HG03025 (cell line): ENCODE measurements at regions not wholly inside any gene's neighbourhood (a gene's known extent, or its start where the extent isn't known, plus 50 kb on each side); places are given as distances from the start of the nearest gene placed in this dataset.

Source experiments
- ATAC-seq: cut with Tn5 transposase; IDR thresholded peaks from one replicate; pipeline ENCODE4 v1.9.1; 2021; ENCODE audit warnings: mild to moderate bottlenecking, moderate library complexity; ENCODE audit not compliant: unreplicated experiment, low FRiP score

DNA sequence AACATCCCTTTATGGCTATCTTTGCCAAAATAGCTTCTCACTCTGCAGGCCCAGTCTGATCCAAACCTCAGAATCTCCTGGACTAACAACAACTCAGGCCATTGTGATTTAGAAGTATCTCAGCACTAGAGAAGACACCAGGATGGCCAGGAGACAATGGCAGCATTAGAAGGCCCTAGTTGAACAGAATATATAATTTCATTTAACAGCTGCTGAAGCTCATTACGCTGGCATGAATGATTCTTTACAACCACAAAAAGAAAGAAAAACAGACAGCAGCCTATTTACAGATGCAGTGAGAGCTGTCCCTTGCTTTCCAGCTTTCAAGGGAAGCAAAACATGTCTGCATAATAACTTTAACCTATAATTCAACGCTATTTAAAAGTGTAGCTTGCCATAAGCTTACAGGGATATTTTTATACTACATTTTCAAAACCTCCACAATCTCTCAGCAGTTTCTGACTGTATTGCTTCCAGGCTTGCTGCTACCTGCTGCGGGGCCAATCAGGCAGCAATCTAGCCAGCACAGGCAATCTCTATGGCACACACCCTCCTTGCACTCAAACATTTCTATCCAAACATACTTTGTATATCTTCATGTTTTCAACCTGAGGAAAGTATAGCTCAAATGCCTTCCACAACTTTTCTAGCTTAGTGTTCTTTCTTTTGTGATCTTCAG lies 107.3 kb downstream of the OGFRL1 start:
- no peak for ATAC-seq

DNA sequence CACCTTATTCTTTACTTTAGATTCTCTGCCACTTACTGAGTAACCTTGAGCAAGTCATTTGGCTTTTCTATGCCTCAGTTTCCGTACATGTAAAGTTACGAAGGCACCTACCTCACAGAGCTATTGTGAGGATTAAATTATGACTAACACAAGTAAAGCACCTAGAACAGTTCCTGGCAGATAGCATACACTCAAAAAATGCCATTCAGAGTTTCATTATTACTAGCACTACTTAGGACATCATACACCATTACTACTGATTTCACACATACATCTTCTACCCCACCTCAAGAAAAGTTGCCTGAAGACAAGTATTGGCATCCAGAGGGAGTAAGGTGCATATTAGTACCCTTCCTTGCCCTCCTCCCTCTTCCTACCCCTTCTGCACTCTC lies 107.8 kb downstream of the OGFRL1 start:
- no peak for ATAC-seq

DNA sequence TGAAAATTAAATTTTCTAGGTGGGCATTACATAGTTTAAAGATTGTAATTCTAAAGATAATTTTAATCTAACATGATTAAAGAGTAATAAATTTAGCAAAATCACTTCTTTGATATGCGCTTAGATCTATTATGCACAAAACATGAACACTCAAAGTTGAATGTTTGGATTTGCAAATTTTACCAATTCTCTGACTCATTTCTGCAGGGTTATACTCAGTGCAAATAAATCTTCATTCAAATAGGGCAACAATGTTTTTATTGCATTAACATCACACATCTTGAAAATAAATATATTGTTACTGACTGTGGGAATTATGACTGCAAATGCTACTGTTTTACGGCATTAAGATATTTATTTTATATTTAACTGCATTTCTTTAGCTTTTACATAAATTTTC lies 110.7 kb downstream of the OGFRL1 start:
- no peak for ATAC-seq

DNA sequence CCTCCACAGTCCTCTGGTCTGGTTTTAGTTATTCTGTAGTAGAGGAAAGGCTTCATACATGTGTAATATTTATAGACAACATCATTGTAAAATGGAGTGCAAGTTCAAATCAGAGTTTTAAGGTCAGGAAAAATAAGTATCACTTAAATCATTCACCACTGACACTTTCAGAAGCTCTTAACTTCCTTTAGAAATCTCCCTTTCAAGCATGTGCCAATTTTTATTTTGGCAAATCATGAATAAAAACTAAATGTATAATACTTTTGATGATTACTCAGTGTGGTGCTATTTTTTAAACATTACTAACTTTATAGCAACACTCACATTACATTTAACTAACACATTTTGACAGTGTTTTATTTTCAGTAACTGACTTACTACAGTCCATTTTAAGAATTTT lies 112.2 kb downstream of the OGFRL1 start:
- ATAC-seq = no peak

DNA sequence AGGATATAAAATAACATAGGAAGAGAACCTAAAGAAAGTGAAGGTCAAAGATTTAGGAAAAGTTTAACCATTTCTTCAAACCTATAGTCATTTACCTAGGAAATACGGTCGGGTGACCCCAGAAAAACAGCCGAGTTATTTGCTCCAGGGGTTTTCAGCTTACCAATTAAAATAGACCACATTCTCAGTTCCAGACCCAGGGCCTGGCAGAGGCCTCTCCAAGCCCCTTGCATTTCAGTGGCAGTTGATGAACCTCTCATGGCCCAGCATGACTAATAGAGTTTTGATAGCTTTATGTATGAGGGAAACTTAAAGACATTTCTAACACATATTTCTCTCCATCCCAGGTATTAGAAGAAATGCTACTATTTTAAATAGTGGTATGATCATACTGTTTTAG lies 113.5 kb downstream of the OGFRL1 start:
- no peak for ATAC-seq

DNA sequence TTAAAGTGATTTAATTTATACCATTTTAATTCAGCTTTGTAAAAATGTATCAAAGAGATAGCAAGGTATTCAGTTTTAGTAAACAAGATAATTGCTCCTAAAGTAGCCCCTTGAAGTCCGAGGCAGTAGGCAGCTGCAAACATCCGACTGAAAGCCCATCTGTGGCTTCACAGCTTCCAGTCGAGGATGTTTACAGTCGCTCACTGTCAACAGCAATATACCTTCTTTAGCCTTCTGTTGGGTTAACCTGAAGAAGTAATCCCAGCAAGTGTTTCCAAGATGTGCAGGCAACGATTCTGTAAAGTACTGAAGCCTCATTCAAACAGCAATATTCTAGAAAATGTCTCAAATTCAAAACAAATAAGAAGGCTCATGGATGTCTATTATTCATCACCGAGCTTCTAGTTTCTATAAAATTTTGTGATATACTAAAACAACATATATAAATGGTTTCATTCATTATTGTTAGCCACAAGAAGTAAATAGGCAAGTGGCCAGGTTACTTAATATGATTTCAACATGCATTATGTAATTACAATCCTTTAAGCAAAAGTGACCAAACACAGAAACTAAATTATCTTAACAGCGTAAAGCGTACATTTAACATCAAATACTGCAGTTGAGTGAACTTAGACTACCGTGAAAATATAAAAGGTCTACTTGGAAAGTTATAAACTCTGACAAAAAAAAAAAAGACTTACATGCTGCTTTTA lies 115.0 kb downstream of the OGFRL1 start:
- no peak for ATAC-seq

DNA sequence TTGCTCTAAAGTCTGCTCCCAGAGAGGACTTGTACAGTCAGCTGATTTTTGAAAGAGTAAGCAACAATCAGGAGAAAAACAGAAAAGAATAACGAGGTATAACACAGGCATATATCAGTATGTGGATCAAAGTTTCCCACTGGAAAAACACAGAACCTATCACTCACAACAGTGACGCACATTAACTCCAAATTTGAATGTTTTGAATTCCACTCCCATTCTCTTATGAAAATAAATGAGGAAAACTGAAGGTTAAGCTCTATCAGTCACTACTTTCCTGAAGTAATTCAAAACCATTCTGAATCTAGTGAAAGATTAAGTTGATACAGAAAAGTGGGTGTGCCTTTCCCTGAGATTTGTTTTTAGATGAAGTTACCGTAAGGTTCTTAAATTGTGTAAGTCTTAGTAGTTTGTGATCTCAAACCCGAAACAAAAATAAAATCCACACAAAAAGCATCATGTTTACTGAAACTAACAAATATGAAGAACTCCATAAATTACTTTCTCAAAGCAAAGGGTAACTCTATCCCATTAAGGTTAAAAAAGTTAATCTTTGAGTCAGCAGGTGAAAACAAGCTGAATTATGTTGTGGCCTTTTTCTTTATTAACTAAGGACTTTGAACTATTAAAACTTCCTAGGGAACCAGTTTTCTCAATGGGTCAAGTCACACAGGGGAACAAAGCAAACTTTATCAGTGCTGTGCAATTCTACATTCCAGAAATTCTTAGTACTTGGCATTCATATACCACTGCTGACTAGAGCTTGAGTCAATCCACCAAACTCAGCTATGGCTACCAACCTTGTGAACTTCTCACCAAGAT lies 115.7 kb downstream of the OGFRL1 start:
- ATAC-seq = no peak

DNA sequence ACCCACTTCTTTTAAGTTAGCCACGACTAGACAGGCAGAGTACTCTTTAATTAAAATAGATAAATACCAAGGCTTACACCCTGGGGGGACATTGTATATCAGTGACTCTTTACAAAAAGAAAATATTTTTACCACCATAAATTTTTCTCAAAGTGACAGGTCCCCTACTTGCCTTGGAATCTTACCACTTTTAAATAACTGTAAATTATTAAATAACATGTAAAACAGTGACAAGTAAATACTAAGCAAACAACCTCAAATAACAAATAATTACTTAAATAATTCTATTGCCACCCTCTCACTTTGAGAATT lies 116.3 kb downstream of the OGFRL1 start:
- no peak for ATAC-seq

DNA sequence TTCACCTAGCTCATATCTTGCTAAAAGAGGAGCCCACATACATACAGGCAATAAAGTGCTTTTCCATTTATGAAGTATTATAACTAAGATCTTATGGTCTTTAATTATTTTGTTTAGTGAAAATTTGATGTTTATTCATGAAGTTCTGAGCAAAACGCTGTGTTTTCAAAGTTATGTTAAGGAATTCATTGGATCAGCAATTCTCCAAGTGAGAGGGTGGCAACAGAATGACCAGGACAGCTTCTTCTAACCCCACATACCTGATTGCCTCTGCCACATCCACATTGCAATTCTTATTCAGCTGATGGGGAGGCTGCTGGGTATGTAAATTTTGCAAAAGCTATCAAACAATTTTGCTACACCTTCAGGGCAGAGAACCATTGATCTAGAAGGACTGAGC lies 116.8 kb downstream of the OGFRL1 start:
- ATAC-seq = no peak

DNA sequence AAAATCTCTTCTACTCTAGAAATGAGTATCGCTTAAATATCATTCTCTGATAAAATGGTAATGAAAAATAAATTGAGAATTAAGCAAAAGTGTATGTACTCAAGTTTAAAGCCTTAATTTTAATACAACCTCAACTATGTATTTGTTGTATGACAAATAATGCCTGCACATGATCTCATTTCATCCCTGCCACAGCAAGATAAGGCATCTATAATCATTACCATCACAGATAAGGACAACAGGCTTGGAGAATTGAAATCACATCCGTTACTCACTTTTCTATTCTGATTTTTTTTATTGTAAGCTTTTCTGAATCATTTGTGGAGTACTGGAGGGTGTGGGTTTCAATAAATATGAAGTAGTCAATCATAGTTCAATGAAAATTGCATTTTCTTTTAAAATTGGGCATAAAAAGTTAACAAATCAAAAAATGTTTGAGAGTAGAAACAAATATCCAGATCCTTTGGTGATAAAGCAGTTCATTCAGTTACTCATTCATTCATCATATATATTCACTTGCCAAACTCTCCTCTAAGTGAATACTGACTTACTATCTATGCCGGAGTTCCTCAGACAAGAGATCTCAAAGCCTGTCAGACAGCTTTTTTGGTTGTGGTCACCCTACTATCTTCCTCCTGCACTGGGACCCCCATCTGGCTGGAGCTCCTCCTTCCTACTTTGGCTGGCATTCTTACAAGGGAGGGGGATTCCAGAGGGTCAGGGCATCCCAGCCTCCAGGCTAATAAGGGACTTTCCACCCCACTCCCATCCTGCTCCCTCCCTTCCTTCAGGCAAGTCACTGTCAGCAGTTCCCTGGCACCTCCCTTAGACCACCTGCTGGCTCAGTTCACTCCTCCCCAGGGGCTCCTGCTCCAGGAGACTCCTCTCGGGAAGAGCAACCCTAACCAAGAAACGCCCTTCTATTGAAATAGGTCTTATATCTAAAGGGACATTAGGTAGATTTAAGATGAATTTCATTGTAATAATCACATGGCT lies 118.6 kb downstream of the OGFRL1 start:
- ATAC-seq = no peak

DNA sequence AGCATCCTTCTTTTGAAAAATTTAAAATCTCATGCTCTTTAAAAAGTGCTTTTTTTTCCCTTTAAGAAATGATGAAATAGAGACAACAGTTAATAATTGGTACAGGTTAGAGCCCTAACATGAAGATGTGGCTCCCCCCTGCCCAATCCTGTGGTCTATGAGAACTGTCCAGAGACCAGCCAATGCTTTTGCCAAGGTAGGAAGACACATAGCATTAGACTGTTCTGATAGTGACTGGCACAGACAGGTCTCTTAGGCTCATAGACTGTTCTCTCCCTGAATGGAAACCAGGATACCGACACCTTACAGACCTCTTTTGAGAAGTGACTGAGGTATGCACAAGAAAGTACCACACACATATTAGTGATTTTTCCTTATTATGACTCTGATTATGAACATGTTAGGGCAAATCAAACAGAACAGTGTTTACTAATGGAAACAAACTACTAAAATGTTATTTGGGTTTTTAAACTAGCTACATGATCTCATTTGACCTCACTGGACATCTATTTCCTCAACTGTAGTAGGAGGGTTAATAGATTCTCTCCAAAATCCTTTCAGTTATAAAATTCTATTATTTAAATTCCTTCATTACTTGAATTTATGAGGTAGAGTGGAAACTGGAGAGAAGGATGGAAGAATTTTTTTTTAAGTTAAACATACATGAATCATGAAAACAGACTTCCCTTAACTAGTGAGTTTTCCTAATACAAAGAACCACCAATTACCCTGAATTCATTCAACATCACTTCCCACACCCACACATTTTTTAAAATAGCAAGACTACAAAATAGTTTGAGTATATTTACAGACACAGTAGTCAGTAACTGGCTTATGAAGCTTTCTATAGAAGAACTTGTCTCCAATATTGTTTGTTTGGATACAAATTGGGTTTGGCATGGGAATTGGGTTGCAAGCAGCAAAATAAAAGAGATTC lies 120.4 kb downstream of the OGFRL1 start:
- ATAC-seq = no peak

DNA sequence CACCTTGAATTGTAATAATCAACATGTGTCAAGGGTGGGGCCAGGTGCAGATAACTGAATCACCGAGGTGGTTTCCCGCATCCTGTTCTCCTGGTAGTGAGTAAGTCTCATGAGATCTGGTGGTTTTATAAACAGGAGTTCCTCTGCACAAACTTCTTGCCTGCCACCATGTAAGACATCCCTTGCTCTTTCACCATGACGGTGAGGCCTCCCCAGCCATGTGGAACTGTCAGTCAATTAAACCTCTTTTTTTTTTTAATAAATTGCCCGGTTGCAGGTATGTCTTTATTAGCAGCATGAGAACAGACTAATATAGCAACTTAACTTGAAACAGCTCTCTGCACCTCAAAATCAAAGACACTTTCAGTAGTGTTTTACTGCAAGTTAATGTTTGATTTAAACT lies 121.6 kb downstream of the OGFRL1 start:
- no peak for ATAC-seq

DNA sequence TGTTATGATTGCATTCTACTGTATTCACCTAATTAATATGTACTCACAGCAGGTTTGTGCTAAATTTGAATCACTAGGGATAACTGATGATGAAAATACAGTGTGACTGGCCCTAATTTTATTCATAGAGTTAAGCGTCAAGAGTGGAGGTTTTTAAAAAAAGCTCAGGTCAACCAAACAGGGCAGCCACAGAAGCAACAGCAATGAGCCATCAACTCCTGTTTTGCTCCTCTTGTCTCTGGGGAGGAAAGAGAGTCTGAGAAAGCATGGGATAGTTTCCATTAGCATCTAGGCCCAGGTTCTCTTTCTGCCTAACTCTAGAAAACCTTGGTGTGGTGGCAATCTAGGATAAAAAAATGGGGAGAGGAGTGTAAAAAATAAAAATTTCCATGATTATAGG lies 122.1 kb downstream of the OGFRL1 start:
- ATAC-seq = no peak

DNA sequence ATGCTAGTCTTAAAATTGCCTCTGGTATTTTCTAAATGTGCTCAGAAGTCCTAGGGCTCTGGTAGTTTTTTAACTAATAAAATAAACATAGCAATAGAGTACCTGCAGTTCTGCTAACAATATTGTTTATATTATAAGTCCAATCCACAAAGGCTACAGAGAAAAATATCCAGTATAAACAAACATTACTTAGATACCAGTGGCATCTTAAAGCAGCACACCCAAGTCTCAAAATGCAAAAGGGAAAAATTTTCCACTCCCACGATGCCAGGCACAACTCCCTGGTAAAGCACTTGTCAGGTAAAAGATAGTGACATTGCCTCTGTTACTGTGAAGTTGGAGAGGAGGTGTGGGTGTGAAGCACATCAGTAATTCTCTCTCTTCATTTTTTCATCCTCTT lies 123.3 kb downstream of the OGFRL1 start:
- no peak for ATAC-seq

DNA sequence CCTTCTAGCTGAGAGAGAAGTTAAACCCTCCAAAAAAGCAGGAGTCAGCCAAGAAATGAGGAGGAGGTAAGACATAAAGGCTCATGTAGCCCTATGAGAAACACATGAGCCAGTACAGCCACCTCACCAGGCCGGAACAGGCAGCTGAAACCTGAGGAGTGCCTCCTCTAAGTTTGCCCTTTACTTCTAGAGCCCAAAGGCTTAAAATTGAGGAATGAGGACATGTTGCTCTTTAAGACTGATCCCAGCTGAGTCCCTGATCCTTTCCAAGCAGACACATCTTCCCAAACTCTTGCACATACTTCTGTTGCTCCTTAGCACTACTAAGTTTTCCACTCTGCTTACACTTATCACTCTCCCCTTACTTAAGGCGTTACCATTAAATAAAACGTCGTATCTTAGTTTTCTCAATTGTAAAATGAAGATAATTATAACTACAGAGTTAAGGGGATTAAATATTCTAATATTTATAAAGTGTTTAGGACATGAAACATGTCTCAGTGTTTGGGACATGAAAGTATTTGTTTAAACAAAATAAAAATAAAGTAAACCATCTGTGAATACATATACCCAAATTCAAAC lies 124.0 kb downstream of the OGFRL1 start:
- no peak for ATAC-seq

DNA sequence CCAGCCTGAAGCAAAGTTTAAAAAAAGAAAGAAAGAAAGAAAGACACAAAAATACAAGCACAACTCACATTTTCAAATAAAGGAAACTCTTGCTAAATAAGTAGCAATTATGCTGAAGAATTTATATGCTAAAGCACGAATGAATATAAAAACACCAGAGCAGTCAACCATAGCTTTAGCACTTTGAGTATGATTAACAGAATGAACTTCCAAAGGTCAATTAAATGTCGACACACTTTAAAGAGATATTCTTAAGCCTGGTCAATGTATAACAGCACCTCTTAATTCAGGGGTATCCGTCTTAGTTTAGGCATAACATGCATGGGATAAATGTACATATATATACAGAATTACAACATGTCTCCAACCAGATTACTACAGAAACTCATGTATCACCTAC lies 125.9 kb downstream of the OGFRL1 start:
- ATAC-seq = no peak

DNA sequence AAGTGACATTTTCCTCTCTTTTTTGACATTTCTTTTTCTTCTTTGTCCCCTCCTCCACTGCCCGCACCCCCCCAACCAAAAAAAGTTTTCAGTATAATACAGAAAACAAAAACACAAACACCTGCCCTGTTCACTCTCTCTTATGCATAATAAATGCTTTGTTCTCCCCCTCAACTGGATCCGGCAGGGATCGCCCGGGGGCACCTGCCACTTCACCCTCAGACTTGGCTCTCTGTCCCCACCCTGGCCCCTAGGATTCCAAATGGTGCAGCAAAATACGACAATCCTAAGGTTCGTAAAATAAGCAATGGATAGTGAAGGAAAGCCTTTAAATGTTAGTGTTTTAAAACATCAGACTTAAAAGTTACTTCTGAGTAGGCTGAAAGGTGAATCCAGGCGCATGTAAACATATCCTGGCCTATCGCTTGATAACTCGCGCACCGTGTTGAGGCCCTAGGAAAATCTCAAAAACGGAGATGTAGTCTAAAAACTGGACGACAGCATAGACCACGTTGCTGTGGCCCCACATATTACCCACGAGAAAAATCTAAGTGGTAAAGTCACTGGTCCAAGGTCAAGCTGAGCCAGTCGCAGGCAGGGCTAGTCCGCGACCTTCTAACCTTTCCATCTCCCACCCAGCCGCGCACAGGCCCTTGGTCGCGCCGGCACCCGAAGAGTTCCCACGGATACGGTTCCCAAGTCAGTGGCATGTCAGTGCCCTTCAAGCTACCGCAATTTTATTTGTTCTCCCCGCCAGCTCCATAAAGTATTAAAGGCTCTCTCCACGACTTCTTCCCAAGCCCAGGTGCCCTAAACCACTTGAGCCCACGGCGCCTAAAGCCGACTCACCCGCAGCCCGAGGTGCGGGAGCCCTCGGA lies 130.8 kb downstream of the OGFRL1 start:
- ATAC-seq = no peak

DNA sequence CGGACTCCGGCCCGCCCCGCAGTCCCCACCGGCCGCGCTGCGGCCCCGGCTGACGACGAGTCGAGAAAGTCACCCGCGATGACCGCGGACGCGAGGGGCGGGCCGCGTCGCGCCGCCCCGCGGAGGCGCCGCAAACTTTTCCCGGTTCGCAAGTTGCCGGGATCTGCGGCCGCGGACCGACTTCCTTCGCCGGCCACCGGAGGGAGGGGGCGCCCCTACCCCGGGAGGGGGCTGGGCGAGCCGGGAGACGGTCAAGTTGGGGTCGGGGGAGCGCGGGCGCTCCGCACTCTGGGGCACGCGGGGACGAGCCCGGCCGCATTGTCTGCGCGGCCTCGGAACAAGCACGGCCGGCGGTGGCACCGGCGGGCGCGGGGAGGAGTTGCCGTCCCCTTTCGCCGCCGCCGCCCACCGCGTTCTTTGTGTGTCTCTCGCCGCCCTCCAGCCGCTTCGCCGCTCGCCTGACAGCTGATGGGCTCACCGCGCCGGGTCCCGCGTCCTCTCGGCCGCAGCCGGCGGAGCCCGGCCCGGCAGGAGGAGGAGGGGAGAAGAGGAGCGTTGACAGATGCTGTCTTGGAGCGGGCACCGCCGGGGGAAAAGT lies 131.6 kb downstream of the OGFRL1 start:
- ATAC-seq = no peak
